ENCODE measurements at regions not wholly inside any gene's neighbourhood (a gene's known extent, or its start where the extent isn't known, plus 50 kb on each side); places are given as distances from the start of the nearest gene placed in this dataset.

GRCh38 chr18:1618364-1618763 is 713.7 kb downstream of the ADCYAP1 start:
- DNase-seq (ENCODE audit: low spot score): no peak
- no peak for TF ChIP-seq CTCF (IDR thresholded peaks at IDR 0.05; ENCODE audit: extremely low read depth, missing control alignments)

GRCh38 chr18:1619507-1619906 is 714.8 kb downstream of the ADCYAP1 start:
- TF ChIP-seq CTCF (IDR thresholded peaks at IDR 0.05; ENCODE audit: extremely low read depth, missing control alignments): no peak
- DNase-seq (ENCODE audit: low spot score): no peak

- TF ChIP-seq CTCF (IDR thresholded peaks at IDR 0.05; ENCODE audit: extremely low read depth, missing control alignments): no peak
- DNase-seq (ENCODE audit: low spot score): no peak
Observed at GRCh38 chr18:1624612-1625011, 719.9 kb downstream of the ADCYAP1 start.

GRCh38 chr18:1627494-1627893 is 722.8 kb downstream of the ADCYAP1 start:
- DNase-seq (ENCODE audit: low spot score): no peak
- TF ChIP-seq CTCF (IDR thresholded peaks at IDR 0.05; ENCODE audit: extremely low read depth, missing control alignments): no peak

- TF ChIP-seq CTCF (IDR thresholded peaks at IDR 0.05; ENCODE audit: extremely low read depth, missing control alignments): no peak
Observed at GRCh38 chr18:1648712-1649111, 744.0 kb downstream of the ADCYAP1 start.

GRCh38 chr18:1652018-1652417 is 747.3 kb downstream of the ADCYAP1 start:
- TF ChIP-seq CTCF (IDR thresholded peaks at IDR 0.05; ENCODE audit: extremely low read depth, missing control alignments): no peak
- DNase-seq (ENCODE audit: low spot score): no peak

More at GRCh38 chr18:1648712-1649111, 744.0 kb downstream of the ADCYAP1 start:
- no peak for DNase-seq (ENCODE audit: low spot score)

- DNase-seq (ENCODE audit: low spot score): no peak
- TF ChIP-seq CTCF (IDR thresholded peaks at IDR 0.05; ENCODE audit: extremely low read depth, missing control alignments): no peak
Observed at GRCh38 chr18:1653873-1654272, 749.2 kb downstream of the ADCYAP1 start.

All from GM20000 (cell line).